HG02588 (cell line): ENCODE measurements at regions not wholly inside any gene's neighbourhood (a gene's known extent, or its start where the extent isn't known, plus 50 kb on each side); places are given as distances from the start of the nearest gene placed in this dataset.
"Not testable (repeated sequence)": the region's sequence is repeated elsewhere in the genome, so short reads cannot be mapped to it uniquely, and the experiment has no call there.

Experiments
- ATAC-seq: cut with Tn5 transposase; IDR thresholded peaks from one replicate; pipeline ENCODE4 v1.9.1; 2021; ENCODE audit warnings: mild to moderate bottlenecking, moderate library complexity; ENCODE audit not compliant: unreplicated experiment

GRCh38 chr7:25686493-25686892, 458.2 kb upstream of the NPVF start:
- ATAC-seq = no peak

- ATAC-seq = no peak
Observed at GRCh38 chr7:25694211-25694610, 457.8 kb upstream of the NFE2L3 start.

- ATAC-seq = no peak
Observed at GRCh38 chr7:25694699-25695098, 457.3 kb upstream of the NFE2L3 start.

GRCh38 chr7:25696571-25696970, 455.4 kb upstream of the NFE2L3 start:
- ATAC-seq = no peak

GRCh38 chr7:25698451-25699113, 453.4 kb upstream of the NFE2L3 start:
- no peak for ATAC-seq

GRCh38 chr7:25700141-25700540, 451.9 kb upstream of the NFE2L3 start:
- ATAC-seq = not testable (repeated sequence)

- no peak for ATAC-seq
Observed at GRCh38 chr7:25704413-25704812, 447.6 kb upstream of the NFE2L3 start.

GRCh38 chr7:25706764-25707163, 445.2 kb upstream of the NFE2L3 start:
- ATAC-seq = no peak

- no peak for ATAC-seq
Observed at GRCh38 chr7:25707768-25708620, 444.0 kb upstream of the NFE2L3 start.

GRCh38 chr7:25710959-25711358, 441.0 kb upstream of the NFE2L3 start:
- no peak for ATAC-seq

GRCh38 chr7:25711940-25712339, 440.1 kb upstream of the NFE2L3 start:
- ATAC-seq = no peak

GRCh38 chr7:25712500-25712899, 439.5 kb upstream of the NFE2L3 start:
- no peak for ATAC-seq

GRCh38 chr7:25714013-25714412, 438.0 kb upstream of the NFE2L3 start:
- ATAC-seq = no peak

- no peak for ATAC-seq
Observed at GRCh38 chr7:25716421-25716820, 435.6 kb upstream of the NFE2L3 start.

- ATAC-seq = no peak
Observed at GRCh38 chr7:25718596-25718995, 433.4 kb upstream of the NFE2L3 start.

GRCh38 chr7:25719190-25719896, 432.7 kb upstream of the NFE2L3 start:
- no peak for ATAC-seq

GRCh38 chr7:25720427-25720826, 431.6 kb upstream of the NFE2L3 start:
- no peak for ATAC-seq

- ATAC-seq = no peak
Observed at GRCh38 chr7:25722856-25723255, 429.1 kb upstream of the NFE2L3 start.

GRCh38 chr7:25725451-25725850, 426.5 kb upstream of the NFE2L3 start:
- ATAC-seq = no peak

GRCh38 chr7:25726170-25726780, 425.7 kb upstream of the NFE2L3 start:
- no peak for ATAC-seq

- no peak for ATAC-seq
Observed at GRCh38 chr7:25726781-25727311, 425.2 kb upstream of the NFE2L3 start.
